ENCODE measurements at regions not wholly inside any gene's neighbourhood (a gene's known extent, or its start where the extent isn't known, plus 50 kb on each side); places are given as distances from the start of the nearest gene placed in this dataset.

GRCh38 chr4:101655857-101656256 lies 134.7 kb upstream of the BANK1 start:
- no peak overlapping the region for H3K4me3 ChIP-seq (ENCODE audit: low read length)
- H4K20me1 ChIP-seq (ENCODE audit: control insufficient read depth, insufficient read depth, low read depth, low read length): no peaks in the 10 kb centered on the region
- H3K36me3 ChIP-seq (ENCODE audit: control insufficient read depth, low read length): no peaks in the 10 kb centered on the region
- no peak overlapping the region for H3K4me2 ChIP-seq (ENCODE audit: low read length)
- H3K9me2 ChIP-seq (replicated peaks; ENCODE audit: control insufficient read depth, low read length): no peaks in the 10 kb centered on the region
- H3K9me3 ChIP-seq (ENCODE audit: control insufficient read depth, insufficient read depth, low read length): no peaks in the 10 kb centered on the region
- no peaks in the 10 kb centered on the region for H3F3A ChIP-seq (ENCODE audit: control insufficient read depth, insufficient read depth)
- no peak for TF ChIP-seq CTCF (IDR thresholded peaks at IDR 0.05; ENCODE audit: low read depth, low read length, poor library complexity, severe bottlenecking)
- H3K4me1 ChIP-seq (ENCODE audit: control insufficient read depth, low read length): no peaks in the 10 kb centered on the region
- H3K27ac ChIP-seq (ENCODE audit: low read depth, low read length): no peak overlapping the region
- H3K79me2 ChIP-seq (ENCODE audit: control insufficient read depth, low read length): no peaks in the 10 kb centered on the region
- H3K27me3 ChIP-seq (ENCODE audit: control insufficient read depth, low read length): no peaks in the 10 kb centered on the region

GRCh38 chr4:101655005-101655404 lies 135.5 kb upstream of the BANK1 start:
- Histone ChIP-seq H3F3A (ENCODE audit: control insufficient read depth, insufficient read depth) (no peaks in the 10 kb centered on the region), H3K9me2 (replicated peaks; ENCODE audit: control insufficient read depth, low read length) (no peaks in the 10 kb centered on the region), H3K9me3 (ENCODE audit: control insufficient read depth, insufficient read depth, low read length) (no peaks in the 10 kb centered on the region), H3K4me1 (ENCODE audit: control insufficient read depth, low read length) (no peaks in the 10 kb centered on the region), H3K4me3 (ENCODE audit: low read length) (no peak overlapping the region), H3K27me3 (ENCODE audit: control insufficient read depth, low read length) (no peaks in the 10 kb centered on the region), H3K4me2 (ENCODE audit: low read length) (no peak overlapping the region), H3K27ac (ENCODE audit: low read depth, low read length) (no peak overlapping the region), H4K20me1 (ENCODE audit: control insufficient read depth, insufficient read depth, low read depth, low read length) (no peaks in the 10 kb centered on the region), H3K36me3 (ENCODE audit: control insufficient read depth, low read length) (no peaks in the 10 kb centered on the region), H3K79me2 (ENCODE audit: control insufficient read depth, low read length) (no peaks in the 10 kb centered on the region)
- TF ChIP-seq EZH2phosphoT487 (IDR thresholded peaks at IDR 0.05; ENCODE audit: borderline replicate concordance, low read length) (no peak), CTCF (IDR thresholded peaks at IDR 0.05; ENCODE audit: low read depth, low read length, poor library complexity, severe bottlenecking) (no peak)

- H4K20me1 ChIP-seq (ENCODE audit: control insufficient read depth, insufficient read depth, low read depth, low read length): no peaks in the 10 kb centered on the region
Measured at GRCh38 chr4:101651778-101652177, 138.8 kb upstream of the BANK1 start.

More at GRCh38 chr4:101651778-101652177, 138.8 kb upstream of the BANK1 start:
- TF ChIP-seq EZH2phosphoT487 (IDR thresholded peaks at IDR 0.05; ENCODE audit: borderline replicate concordance, low read length) (no peak), CTCF (IDR thresholded peaks at IDR 0.05; ENCODE audit: low read depth, low read length, poor library complexity, severe bottlenecking) (no peak)
- Histone ChIP-seq H3K4me1 (ENCODE audit: control insufficient read depth, low read length) (no peaks in the 10 kb centered on the region), H3F3A (ENCODE audit: control insufficient read depth, insufficient read depth) (no peaks in the 10 kb centered on the region), H3K4me2 (ENCODE audit: low read length) (no peak overlapping the region), H3K9me2 (replicated peaks; ENCODE audit: control insufficient read depth, low read length) (no peaks in the 10 kb centered on the region), H3K36me3 (ENCODE audit: control insufficient read depth, low read length) (no peaks in the 10 kb centered on the region), H3K4me3 (ENCODE audit: low read length) (no peak overlapping the region), H3K27ac (ENCODE audit: low read depth, low read length) (no peak overlapping the region), H3K79me2 (ENCODE audit: control insufficient read depth, low read length) (no peaks in the 10 kb centered on the region), H3K27me3 (ENCODE audit: control insufficient read depth, low read length) (no peaks in the 10 kb centered on the region), H3K9me3 (ENCODE audit: control insufficient read depth, insufficient read depth, low read length) (no peaks in the 10 kb centered on the region)
